H1 (cell line): ENCODE measurements at regions not wholly inside any gene's neighbourhood (a gene's known extent, or its start where the extent isn't known, plus 50 kb on each side); places are given as distances from the start of the nearest gene placed in this dataset.

Experiments used
- CTCF ChIA-PET: fragments of 300-600 bp; sonication (Branson Sonifier 250); formaldehyde crosslinking; loops from one replicate; lab custom pipeline; 2021; ENCODE audit not compliant: partially characterized antibody; lab: Charles Lee
- POLR2A ChIA-PET: fragments of 300-600 bp; sonication (Branson Sonifier 250); formaldehyde crosslinking; loops from one replicate; lab custom pipeline; 2021; ENCODE audit warnings: inconsistent platforms; ENCODE audit not compliant: partially characterized antibody; lab: Charles Lee
- DNase-seq, 2 experiments: peaks; one replicate each; pipeline versions ENCODE4 v3.0.0 to v3.0.0-alpha.2; 2010 to 2022; ENCODE audit warnings: low spot score in 2 of 2, low read depth in 1 of 2, mixed read lengths in 1 of 2
- FAIRE-seq: peaks from 2 replicates; lab custom pipeline; 2011; peaks lifted over from hg19 to GRCh38; lab: Jason Lieb, UNC
- H2AFZ ChIP-seq: 2 replicates; pipeline ENCODE4 v1.8.1; 2012; ENCODE audit warnings: low read length, inconsistent platforms
- H2AK5ac ChIP-seq: 2 replicates; pipeline ENCODE4 v1.6.1; 2013; ENCODE audit warnings: low read depth, low read length
- H2BK120ac ChIP-seq: replicated peaks from 2 replicates; pipeline ENCODE3; 2013; ENCODE audit warnings: low read depth, low read length, inconsistent platforms
- H2BK12ac ChIP-seq: 2 replicates; pipeline ENCODE4 v1.6.1; 2013; ENCODE audit warnings: low read depth, low read length
- H2BK15ac ChIP-seq: 2 replicates; pipeline ENCODE4 v1.6.1; 2013; ENCODE audit warnings: low read length
- H2BK20ac ChIP-seq: 2 replicates; pipeline ENCODE4 v1.6.1; 2013; ENCODE audit warnings: low read length
- H2BK5ac ChIP-seq: 2 replicates; pipeline ENCODE4 v1.6.1; 2013; ENCODE audit warnings: low read depth, low read length
- H3K14ac ChIP-seq: 2 replicates; pipeline ENCODE4 v1.6.1; 2013; ENCODE audit warnings: inconsistent platforms; ENCODE audit not compliant: insufficient read length
- H3K18ac ChIP-seq: 2 replicates; pipeline ENCODE4 v1.6.1; 2013; ENCODE audit warnings: low read length; ENCODE audit errors: extremely low read depth
- H3K23ac ChIP-seq: 2 replicates; pipeline ENCODE4 v1.6.1; 2013; ENCODE audit warnings: inconsistent platforms; ENCODE audit not compliant: insufficient read length
- H3K23me2 ChIP-seq: 2 replicates; pipeline ENCODE4 v1.6.1; 2013; ENCODE audit warnings: low read depth, low read length
- H3K27ac ChIP-seq: 2 replicates; pipeline ENCODE4 v1.6.1; 2011; ENCODE audit warnings: low read depth, low read length, inconsistent platforms
- H3K27me3 ChIP-seq, 4 experiments: replicated peaks in 1 of 4; 1 replicate in 1 of 4; 2 replicates in 3 of 4; pipeline versions ENCODE4 v1.6.1 to v1.8.1; 2011 to 2013; ENCODE audit warnings: low read length in 3 of 4, mild to moderate bottlenecking in 3 of 4, inconsistent platforms in 2 of 4, mixed read lengths in 2 of 4, moderate library complexity in 1 of 4; ENCODE audit not compliant: control insufficient read depth in 3 of 4, insufficient read depth in 3 of 4; ENCODE audit errors: extremely low read depth in 1 of 4
- H3K36me3 ChIP-seq, 4 experiments: 2 replicates each; pipeline versions ENCODE4 v1.6.1 to v1.8.1; 2011 to 2013; ENCODE audit warnings: mild to moderate bottlenecking in 4 of 4, low read length in 3 of 4, moderate library complexity in 2 of 4, control low read depth in 1 of 4, inconsistent platforms in 1 of 4; ENCODE audit not compliant: insufficient read depth in 4 of 4, control insufficient read depth in 2 of 4
- H3K4ac ChIP-seq: replicated peaks from 2 replicates; pipeline ENCODE3; 2013; ENCODE audit warnings: low read length, low read depth, mixed read lengths, inconsistent platforms; ENCODE audit not compliant: insufficient read length
- H3K4me1 ChIP-seq, 4 experiments: replicated peaks in 1 of 4; 1 replicate in 1 of 4; 2 replicates in 3 of 4; pipeline versions ENCODE4 v1.6.1 to v1.8.1; 2011 to 2013; ENCODE audit warnings: low read length in 3 of 4, inconsistent platforms in 2 of 4, mixed read lengths in 1 of 4; ENCODE audit not compliant: insufficient read depth in 4 of 4, control insufficient read depth in 3 of 4
- H3K4me2 ChIP-seq, 2 experiments: 2 replicates each; pipeline versions ENCODE4 v1.6.1 to v1.8.1; 2011 to 2013; ENCODE audit warnings: low read depth in 2 of 2, low read length in 2 of 2, control low read depth in 1 of 2, inconsistent platforms in 1 of 2, mild to moderate bottlenecking in 1 of 2; ENCODE audit not compliant: insufficient read depth in 1 of 2
- H3K4me3 ChIP-seq, 4 experiments: fragments of 200-600, 300-600 bp in 1 of 4; sonication (generic), shearing (Covaris generic), sonication (Bioruptor Twin) in 1 of 4; 2 replicates each; pipeline versions ENCODE4 v1.5.1 to v1.8.1; 2011 to 2016; ENCODE audit warnings: low read length in 4 of 4, low read depth in 3 of 4, control low read depth in 2 of 4, inconsistent platforms in 2 of 4, mild to moderate bottlenecking in 2 of 4, mixed read lengths in 1 of 4, moderate library complexity in 1 of 4; ENCODE audit not compliant: insufficient read depth in 2 of 4; ENCODE audit errors: extremely low read depth in 1 of 4
- H3K56ac ChIP-seq: replicated peaks from 2 replicates; pipeline ENCODE3; 2013; ENCODE audit warnings: low read depth, mild to moderate bottlenecking, mixed read lengths, low read length, inconsistent platforms; ENCODE audit not compliant: insufficient read length
- H3K79me1 ChIP-seq: 2 replicates; pipeline ENCODE4 v1.6.1; 2013; ENCODE audit warnings: low read depth, low read length, control low read depth
- H3K79me2 ChIP-seq, 2 experiments: 2 replicates each; pipeline versions ENCODE4 v1.6.1 to v1.8.1; 2012 to 2013; ENCODE audit warnings: low read length in 2 of 2, mild to moderate bottlenecking in 2 of 2, inconsistent platforms in 1 of 2; ENCODE audit not compliant: insufficient read depth in 2 of 2, control insufficient read depth in 1 of 2
- H3K9ac ChIP-seq, 4 experiments: replicated peaks in 1 of 4; 1 replicate in 1 of 4; 2 replicates in 3 of 4; pipeline versions ENCODE4 v1.6.1 to v1.8.1; 2011 to 2013; ENCODE audit warnings: low read depth in 3 of 4, low read length in 3 of 4, control low read depth in 2 of 4, mild to moderate bottlenecking in 2 of 4, moderate library complexity in 2 of 4, inconsistent platforms in 1 of 4; ENCODE audit errors: extremely low read depth in 1 of 4
- H3K9me3 ChIP-seq, 2 experiments: 2 replicates each; pipeline versions ENCODE4 v1.6.1 to v1.8.1; 2012 to 2013; ENCODE audit warnings: mild to moderate bottlenecking in 2 of 2, moderate library complexity in 2 of 2, control low read depth in 1 of 2, inconsistent platforms in 1 of 2, low read depth in 1 of 2, low read length in 1 of 2, mixed read lengths in 1 of 2; ENCODE audit not compliant: insufficient read depth in 2 of 2
- H4K20me1 ChIP-seq, 2 experiments: replicated peaks in 1 of 2; 2 replicates each; pipeline versions ENCODE3 to v1.8.1; 2011 to 2013; ENCODE audit warnings: inconsistent platforms in 2 of 2, low read length in 2 of 2, mild to moderate bottlenecking in 1 of 2; ENCODE audit not compliant: insufficient read depth in 2 of 2, control insufficient read depth in 1 of 2
- H4K5ac ChIP-seq: 2 replicates; pipeline ENCODE4 v1.6.1; 2013; ENCODE audit warnings: low read length, low read depth, mixed read lengths, inconsistent platforms; ENCODE audit not compliant: insufficient read length
- H4K8ac ChIP-seq: 2 replicates; pipeline ENCODE4 v1.8.0; 2013; ENCODE audit warnings: mild to moderate bottlenecking, moderate library complexity, low read length, inconsistent platforms; ENCODE audit not compliant: insufficient read depth; ENCODE audit errors: extremely low read depth
- H4K91ac ChIP-seq: replicated peaks from 2 replicates; pipeline ENCODE3; 2013; ENCODE audit warnings: low read length, mixed read lengths, inconsistent platforms; ENCODE audit not compliant: insufficient read length
- CEBPB ChIP-seq: IDR thresholded peaks from 2 replicates; pipeline ENCODE4 v1.6.1; 2012; ENCODE audit warnings: low read depth, low read length
- CHD1 ChIP-seq: IDR thresholded peaks from 2 replicates; pipeline ENCODE4 v1.6.1; 2012; ENCODE audit warnings: low read depth, low read length, improper control_type of control experiment
- EGR1 ChIP-seq: IDR thresholded peaks from 2 replicates; pipeline ENCODE4 v1.6.1; 2011; ENCODE audit warnings: low read depth, low read length, borderline replicate concordance
- FOSL1 ChIP-seq: IDR thresholded peaks from 2 replicates; pipeline ENCODE4 v1.6.1; 2011; ENCODE audit warnings: mild to moderate bottlenecking, low read depth, low read length, moderate library complexity; ENCODE audit not compliant: insufficient read depth
- GABPA ChIP-seq: IDR thresholded peaks from 2 replicates; pipeline ENCODE4 v1.6.1; 2011; ENCODE audit warnings: mild to moderate bottlenecking, low read length, moderate library complexity, borderline replicate concordance; ENCODE audit not compliant: insufficient read depth
- KDM1A ChIP-seq: fragments of 200-600, 300-600 bp; sonication (generic); IDR thresholded peaks from 2 replicates; pipeline ENCODE4 v1.7.1; 2016; ENCODE audit warnings: mild to moderate bottlenecking, low read length, borderline replicate concordance
- KDM5A ChIP-seq: fragments of 200-600 bp; IDR thresholded peaks from 2 replicates; pipeline ENCODE4 v1.7.1; 2012; ENCODE audit warnings: mild to moderate bottlenecking, low read length, inconsistent platforms, mixed read lengths
- MAFK ChIP-seq: IDR thresholded peaks from 2 replicates; pipeline ENCODE4 v1.6.1; 2012; ENCODE audit warnings: low read depth, mild to moderate bottlenecking, improper control_type of control experiment, low read length
- PHF8 ChIP-seq: fragments of 200-600 bp; sonication (generic); conservative IDR thresholded peaks from 2 replicates; pipeline ENCODE4 v1.7.1; 2012; ENCODE audit warnings: low read depth, mild to moderate bottlenecking, inconsistent platforms, low read length, moderate library complexity
- POLR2A ChIP-seq, 2 experiments: IDR thresholded peaks; 1 replicate in 1 of 2; 2 replicates in 1 of 2; pipeline ENCODE4 v1.6.1; 2011; ENCODE audit warnings: low read depth in 2 of 2, low read length in 2 of 2, mild to moderate bottlenecking in 2 of 2; ENCODE audit errors: control extremely low read depth in 1 of 2
- POLR2AphosphoS5 ChIP-seq: IDR thresholded peaks from 2 replicates; pipeline ENCODE4 v1.6.1; 2011; ENCODE audit warnings: low read depth, low read length
- SIX5 ChIP-seq: IDR thresholded peaks from 2 replicates; pipeline ENCODE4 v1.6.1; 2011; ENCODE audit warnings: mild to moderate bottlenecking, low read depth, low read length
- SP1 ChIP-seq: IDR thresholded peaks from 2 replicates; pipeline ENCODE4 v1.6.1; 2011; ENCODE audit warnings: low read depth, low read length
- SUZ12 ChIP-seq: fragments of 200-600 bp; sonication (generic); IDR thresholded peaks from 2 replicates; pipeline ENCODE4 v1.6.1; 2012; ENCODE audit warnings: mild to moderate bottlenecking, inconsistent platforms, low read length, moderate library complexity, mixed read lengths
- YY1 ChIP-seq: IDR thresholded peaks from 2 replicates; pipeline ENCODE4 v1.6.1; 2011; ENCODE audit warnings: low read depth, mild to moderate bottlenecking, low read length
- WGBS, 2 experiments: shearing (Covaris generic) in 1 of 2; methylation state at CpG; one replicate each; pipeline versions ENCODE4 v1.1.6 to v1.1.7; 2013 to 2015; ENCODE audit warnings: low lambda C conversion rate in 2 of 2, mixed read lengths in 2 of 2, inconsistent platforms in 1 of 2, low coverage in 1 of 2, missing lambda C conversion rate in 1 of 2; ENCODE audit not compliant: insufficient replicate concordance in 2 of 2, insufficient coverage in 1 of 2, insufficient read length in 1 of 2; ENCODE audit errors: extremely low coverage in 1 of 2, missing lambda C conversion rate in 1 of 2; 5-methylcytosine and 5-hydroxymethylcytosine counted together
- TF ChIP-seq, protein P1 (sequence below): IDR thresholded peaks from 2 replicates; pipeline ENCODE4 v1.6.1; 2011; ENCODE audit warnings: low read length, improper control_type of control experiment

- no peaks in the 10 kb centered on the region for H3K27me3 ChIP-seq
- no peak overlapping the region for H3K14ac ChIP-seq
- no peaks in the 10 kb centered on the region for H3K79me2 ChIP-seq
- no peak overlapping the region for H3K27ac ChIP-seq
- H3K9me3 ChIP-seq, result no peaks in the 10 kb centered on the region
- H3K23me2 ChIP-seq, result no peaks in the 10 kb centered on the region
- no peak overlapping the region for H2BK15ac ChIP-seq
- H3K4me3 ChIP-seq, result no peak overlapping the region
- no peak overlapping the region for H4K5ac ChIP-seq
- H2BK12ac ChIP-seq, result no peak overlapping the region
- H3K36me3 ChIP-seq, result no peaks in the 10 kb centered on the region
- H4K91ac ChIP-seq, result no peak overlapping the region
- POLR2A ChIA-PET, result interaction anchor here (0.7 to 1.1 kb wide), 2 partner anchors 51 to 265 kb away, joined by 3 to 4 read pairs; partner anchors contain the start of gene CITED2
- H3K23ac ChIP-seq, result no peak overlapping the region
- H4K8ac ChIP-seq, result no peak overlapping the region
- no peak overlapping the region for H3K56ac ChIP-seq
- no peak overlapping the region for H2AK5ac ChIP-seq
- no peak overlapping the region for H3K18ac ChIP-seq
- CTCF ChIA-PET, result no interaction called here
- H3K4ac ChIP-seq, result no peak overlapping the region
- H4K20me1 ChIP-seq, result no peaks in the 10 kb centered on the region
- 86% methylated on average over 2 of the region's 2 CpGs; no CpG with 5 or more reads in 1 of the 2 experiments for WGBS, 2 experiments
- H3K4me1 ChIP-seq, result peaks cover 0 to 3% (median 0%) of the 10 kb centered on the region in 4 experiments; a peak in 1 of 7 replicates
- H3K9ac ChIP-seq, result no peak overlapping the region
- FAIRE-seq, result no peak
- H2BK20ac ChIP-seq, result no peak overlapping the region
- no peak overlapping the region for H2BK120ac ChIP-seq
- no peak overlapping the region for H2AFZ ChIP-seq
- DNase-seq, result no peak
- H3K4me2 ChIP-seq, result no peak overlapping the region
- no peak overlapping the region for H2BK5ac ChIP-seq
- no peaks in the 10 kb centered on the region for H3K79me1 ChIP-seq
- TF ChIP-seq POLR2AphosphoS5 (no peak), CHD1 (no peak), MAFK (no peak), FOSL1 (no peak), YY1 (no peak), POLR2A (IDR thresholded peaks at IDR 0.05; ENCODE audit: control extremely low read depth in 1 of 2, low read depth in 2 of 2, low read length in 2 of 2) (no peak), CEBPB (no peak), KDM1A (no peak), KDM5A (no peak), SIX5 (no peak), SP1 (no peak), EGR1 (no peak), SUZ12 (no peak), PHF8 (no peak), GABPA (no peak)
- TF ChIP-seq, protein P1, sequence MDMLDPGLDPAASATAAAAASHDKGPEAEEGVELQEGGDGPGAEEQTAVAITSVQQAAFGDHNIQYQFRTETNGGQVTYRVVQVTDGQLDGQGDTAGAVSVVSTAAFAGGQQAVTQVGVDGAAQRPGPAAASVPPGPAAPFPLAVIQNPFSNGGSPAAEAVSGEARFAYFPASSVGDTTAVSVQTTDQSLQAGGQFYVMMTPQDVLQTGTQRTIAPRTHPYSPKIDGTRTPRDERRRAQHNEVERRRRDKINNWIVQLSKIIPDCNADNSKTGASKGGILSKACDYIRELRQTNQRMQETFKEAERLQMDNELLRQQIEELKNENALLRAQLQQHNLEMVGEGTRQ, result no peak
Observed at GRCh38 chr6:139425780-139426179, 51.3 kb upstream of the CITED2 start.
